DMS 273 (cell line): ENCODE measurements at regions not wholly inside any gene's neighbourhood (a gene's known extent, or its start where the extent isn't known, plus 50 kb on each side); places are given as distances from the start of the nearest gene placed in this dataset.
A peak's percentile ranks its signal among the peaks of the same experiment; 100 is the strongest.
"Not testable (repeated sequence)": the region's sequence is repeated elsewhere in the genome, so short reads cannot be mapped to it uniquely, and the experiment has no call there.

Experiments used
- DNase-seq: peaks from one replicate; lab custom pipeline; 2025; ENCODE audit not compliant: unreplicated experiment; lab: John Stamatoyannopoulos, UW

DNA sequence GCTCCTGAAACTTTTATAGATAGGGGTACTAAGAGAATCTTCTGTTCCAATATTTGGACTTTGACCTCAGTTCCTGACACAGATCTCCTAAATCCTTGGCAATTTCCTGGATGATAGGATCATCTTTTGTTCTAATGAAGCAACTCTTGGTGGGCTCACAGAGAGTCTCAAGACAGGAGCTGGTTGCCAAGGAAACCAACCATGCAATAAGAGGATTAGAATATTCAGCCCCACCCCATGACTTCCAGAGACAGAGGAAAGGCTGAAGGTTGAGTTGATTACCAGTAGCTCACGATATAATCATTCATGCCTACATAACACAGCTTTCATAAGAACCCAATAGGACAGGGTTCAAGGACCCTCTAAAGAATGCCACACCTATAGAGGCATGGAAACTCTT lies 2050.2 kb upstream of the CDH6 start:
- no peak for DNase-seq

DNA sequence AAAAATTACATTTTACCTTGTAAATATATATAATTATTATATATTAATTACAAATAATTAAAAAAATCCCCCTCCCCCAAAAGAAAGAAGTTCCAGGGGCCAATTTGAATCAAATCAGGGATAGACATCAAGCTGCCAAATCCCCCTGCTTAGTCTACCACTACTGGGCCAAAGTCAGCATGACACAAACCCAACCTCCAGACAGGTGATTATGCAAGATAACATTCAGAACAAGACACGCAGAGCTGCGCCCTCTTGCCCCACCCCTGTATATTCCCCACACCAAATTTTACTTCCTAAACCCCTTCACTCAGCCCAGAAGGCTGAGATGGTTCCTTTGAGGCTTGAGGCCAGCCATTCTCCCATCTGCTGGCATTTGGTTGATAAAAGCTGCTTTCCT lies 2059.1 kb upstream of the CDH6 start:
- DNase-seq: no peak

DNA sequence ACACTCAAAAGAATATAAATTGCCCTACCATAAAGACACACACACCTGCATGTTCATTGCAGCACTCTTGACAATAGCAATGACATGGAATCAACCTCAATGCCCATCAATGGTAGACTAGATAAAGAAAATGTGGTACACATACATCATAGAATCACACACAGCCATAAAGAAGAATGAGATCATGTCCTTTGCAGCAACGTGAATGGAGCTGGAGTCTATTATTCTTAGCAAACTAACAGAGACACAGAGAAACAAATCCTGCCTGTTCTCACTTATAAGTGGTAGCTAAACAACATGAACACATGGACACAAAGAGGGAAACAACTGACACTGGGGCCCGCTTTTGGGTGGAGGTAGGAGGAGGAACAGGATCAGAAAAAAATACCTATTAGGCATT lies 2062.2 kb upstream of the CDH6 start:
- no peak for DNase-seq

DNA sequence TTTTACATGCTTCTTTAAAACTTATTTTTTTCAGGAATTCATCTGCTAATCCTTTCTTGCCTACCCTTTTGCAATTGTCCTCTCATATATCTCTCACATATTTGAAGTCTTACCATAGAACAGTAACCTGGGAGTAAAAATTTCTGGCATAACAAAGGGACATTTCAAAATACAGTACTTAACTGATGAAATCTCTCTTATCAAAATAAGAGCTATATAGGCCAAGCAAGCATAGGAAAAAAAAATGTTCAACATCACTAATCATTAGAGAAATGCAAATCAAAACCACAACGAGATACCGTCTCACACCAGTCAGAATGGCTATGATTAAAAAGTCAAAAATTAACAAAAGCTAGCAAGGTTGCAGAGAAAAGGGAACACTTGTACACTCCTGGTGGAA lies 2062.7 kb upstream of the CDH6 start:
- DNase-seq: no peak

DNA sequence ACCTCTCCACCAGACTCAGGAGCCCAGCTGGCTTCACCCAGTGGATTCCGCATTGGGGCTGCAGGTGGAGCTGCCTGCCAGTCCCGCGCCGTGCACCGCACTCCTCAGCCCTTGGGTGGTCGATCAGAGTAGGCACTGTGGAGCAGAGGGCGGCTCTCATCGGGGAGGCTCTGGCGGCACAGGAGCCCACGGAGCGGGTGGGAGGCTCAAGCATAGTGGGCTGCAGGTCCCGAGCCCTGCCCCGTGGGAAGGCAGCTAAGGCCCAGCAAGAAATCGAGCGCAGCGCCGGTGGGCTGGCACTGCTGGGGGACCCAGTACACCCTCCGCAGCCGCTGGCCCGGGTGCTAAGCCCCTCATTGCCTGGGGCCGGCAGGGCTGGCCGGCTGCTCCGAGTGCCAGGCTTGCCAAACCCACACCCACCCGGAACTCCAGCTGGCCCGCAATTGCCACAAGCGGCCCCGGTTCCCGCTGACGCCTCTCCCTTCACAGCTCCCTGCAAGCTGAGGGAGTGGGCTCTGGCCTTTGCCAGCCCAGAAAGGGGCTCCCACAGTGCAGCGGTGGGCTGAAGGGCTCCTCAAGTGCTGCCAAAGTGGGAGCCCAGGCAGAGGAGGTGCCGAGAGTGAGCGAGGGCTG lies 2065.8 kb upstream of the CDH6 start:
- not testable (repeated sequence) for DNase-seq

DNA sequence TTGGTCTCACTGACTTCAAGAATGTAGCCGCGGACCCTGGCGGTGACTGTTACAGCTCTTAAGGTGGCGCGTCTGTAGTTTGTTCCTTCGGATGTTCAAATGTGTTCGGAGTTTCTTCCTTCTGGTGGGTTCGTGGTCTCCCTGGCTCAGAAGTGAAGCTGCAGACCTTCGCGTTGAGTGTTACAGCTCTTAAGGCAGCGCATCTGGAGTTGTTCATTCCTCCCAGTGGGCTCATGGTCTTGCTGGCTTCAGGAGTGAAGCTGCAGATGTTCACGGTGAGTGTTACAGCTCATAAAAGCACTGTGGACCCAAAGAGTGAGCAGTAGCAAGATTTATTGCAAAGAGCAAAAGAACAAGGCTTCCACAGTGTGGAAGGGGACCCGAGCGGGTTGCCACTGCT lies 2067.0 kb upstream of the CDH6 start:
- DNase-seq: not testable (repeated sequence)

DNA sequence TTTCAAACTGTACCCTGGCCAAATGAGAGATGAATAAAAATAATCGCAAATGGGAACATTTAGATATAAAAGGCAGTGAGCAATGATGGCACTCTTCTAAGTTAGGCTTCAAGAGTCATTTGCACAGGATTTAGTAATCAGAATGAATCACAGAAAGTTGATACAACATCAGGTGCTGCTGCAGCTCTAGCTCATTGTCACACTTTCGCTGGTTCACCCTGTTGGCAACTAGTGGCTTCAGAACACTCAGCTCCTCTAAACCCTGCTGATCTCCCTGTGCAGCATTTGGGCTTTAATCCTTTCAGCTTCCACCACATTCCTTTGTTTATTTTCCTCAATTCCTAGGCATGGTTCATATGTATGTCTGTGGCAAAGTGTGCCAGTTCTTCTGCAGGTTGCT lies 2071.2 kb upstream of the CDH6 start:
- no peak for DNase-seq

DNA sequence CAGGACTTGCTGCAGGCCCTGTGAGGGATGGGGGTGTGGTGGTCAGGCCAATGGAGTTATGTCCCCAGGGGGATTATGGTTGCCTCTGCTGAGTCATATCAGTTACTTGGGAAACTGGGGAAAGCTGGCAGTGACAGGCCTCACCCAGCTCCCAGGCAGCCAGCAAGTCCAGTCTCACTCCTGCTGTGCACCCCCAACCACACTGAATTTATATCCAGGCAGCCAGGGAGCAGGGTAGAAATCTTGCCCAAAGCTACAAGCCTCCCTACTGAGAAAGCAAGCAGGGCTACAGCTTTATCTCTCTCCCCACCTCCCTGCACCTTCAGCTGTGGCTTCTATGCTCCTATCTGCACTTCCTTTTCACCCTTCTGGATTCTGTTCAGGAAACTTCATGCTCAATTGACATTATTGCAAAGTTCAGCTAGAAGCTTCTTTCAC lies 2076.0 kb upstream of the CDH9 start:
- no peak for DNase-seq

DNA sequence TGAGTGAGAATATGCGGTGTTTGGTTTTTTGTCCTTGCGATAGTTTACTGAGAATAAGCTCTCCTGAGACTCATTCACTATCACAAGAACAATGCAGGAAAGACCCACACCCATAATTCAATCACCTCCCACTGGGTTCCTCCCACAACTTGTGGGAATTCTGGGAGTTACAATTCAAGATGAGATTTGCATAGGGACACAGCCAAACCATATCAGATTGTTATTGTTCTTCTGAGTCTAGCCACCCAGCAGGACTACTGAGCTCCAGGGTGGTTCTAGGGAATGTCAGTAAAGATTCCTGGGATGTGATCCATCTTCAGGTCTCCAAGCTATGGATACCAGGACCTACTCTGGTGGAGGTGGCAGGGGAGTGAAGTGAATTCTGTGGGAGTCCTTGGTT lies 2075.1 kb upstream of the CDH9 start:
- no peak for DNase-seq

DNA sequence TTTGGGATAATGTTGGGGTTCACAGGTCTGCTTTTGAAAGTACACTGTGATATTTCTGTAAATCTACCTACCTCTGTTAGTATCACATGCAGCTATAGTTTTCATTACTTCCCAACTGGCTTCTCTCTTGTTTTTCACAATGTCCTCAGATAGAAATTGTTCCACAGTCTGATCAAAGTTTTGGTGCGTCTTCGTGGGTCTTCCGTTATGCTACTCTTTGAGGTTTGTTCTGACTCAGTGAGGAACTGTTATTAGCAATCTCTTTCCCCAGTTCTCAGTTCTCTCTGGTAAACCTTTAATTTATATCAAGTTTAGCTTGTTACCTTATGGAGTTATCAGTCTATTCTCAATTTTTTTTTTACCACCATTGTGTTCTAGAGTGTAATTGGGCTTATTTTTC lies 2061.2 kb upstream of the CDH9 start:
- DNase-seq: no peak

DNA sequence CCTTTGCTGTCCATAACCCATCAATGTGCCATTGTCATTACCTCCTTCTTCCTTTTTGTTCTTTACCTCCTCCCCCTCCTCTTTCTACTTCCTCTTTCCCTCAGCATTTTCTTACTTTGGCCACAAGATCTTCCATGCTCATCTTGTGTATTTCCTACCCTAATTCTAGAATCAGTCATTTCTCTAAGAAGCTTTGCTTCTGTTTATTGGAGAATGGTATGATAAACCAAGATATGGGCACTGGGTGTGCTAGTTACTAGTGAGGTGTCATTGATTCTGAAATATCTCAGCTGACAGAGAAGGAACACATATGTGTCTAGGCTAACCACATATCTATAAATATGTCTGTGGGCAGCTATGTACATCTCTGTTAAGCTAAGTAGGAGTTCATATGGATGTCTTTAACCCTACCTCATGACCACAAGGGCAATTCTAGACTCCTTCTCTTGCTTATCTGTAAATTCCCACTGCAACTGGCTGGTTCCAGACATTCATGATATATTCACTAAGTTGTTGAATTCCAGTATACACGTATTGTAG lies 2051.3 kb upstream of the CDH9 start:
- DNase-seq: no peak

DNA sequence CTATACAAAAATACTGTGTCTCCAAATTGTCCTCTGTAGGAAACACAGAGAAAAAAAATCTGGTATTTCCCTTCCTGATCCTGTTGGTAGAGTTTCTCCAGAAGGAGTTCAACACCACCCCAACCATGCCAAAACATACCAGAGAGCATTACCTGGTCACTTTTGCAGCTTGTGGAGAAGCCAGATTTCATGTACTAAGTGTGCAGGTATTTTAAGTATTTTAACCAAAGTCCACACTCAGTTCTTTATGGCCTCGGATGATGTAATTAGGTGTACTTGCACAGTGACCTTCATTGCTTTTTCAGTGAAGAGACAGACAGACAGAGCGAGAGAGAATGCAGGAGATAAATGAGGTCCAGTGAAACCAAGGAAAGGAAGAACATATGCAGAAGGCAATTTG lies 2046.8 kb upstream of the CDH9 start:
- no peak for DNase-seq

DNA sequence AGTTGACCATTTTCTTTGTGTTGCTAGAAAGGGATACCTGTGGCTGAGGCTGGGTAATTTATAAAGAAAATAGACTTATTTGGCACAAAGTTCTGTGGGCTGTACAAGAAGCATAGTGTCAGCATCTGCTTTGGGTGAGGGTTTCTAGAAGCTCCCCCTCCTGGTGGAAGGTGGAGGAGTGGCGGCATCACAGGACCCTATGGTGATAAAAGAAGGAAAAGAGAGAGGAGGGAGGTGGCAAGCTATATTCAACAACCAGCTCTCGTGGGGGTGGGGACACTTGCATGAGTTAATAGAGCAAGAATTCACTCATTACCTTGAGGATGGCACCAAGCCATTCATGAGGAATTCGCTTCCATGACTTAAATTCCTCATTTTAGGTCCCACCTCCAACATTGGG lies 2041.4 kb upstream of the CDH9 start:
- peak; percentile 20 for DNase-seq

DNA sequence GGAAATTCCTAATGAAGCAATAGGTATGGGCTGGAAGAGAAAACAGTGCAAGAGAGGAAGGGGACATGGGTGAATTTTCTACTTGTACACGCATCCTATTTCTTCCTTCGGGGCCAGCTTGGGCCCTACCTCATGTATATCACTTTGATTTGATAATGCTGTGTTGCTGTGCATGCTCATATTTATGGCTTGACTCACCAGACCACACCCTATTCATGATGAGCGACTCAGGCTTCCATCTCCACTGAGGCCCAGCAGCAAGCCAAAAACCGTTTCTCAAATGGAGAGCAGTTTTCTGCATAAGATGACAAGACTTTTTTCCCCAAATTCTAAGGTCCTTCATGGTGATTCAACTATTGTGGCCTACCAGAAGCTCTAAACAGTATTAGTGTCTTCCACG lies 2039.1 kb upstream of the CDH9 start:
- no peak for DNase-seq

DNA sequence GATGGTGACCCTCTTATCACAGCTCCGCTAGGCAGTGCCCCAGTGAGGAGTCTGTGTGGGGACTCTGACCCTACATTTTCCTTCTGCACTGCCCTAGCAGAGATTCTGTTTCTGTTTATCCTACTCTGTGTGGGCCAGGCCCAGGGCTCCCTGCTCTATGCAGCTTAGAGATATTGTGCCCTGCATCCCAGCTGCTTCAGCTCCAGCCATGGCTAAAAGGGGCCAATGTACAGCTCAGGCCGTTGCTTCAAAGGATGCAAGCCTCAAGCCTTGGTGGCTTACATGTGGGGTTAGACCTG lies 2030.7 kb upstream of the CDH9 start:
- DNase-seq: no peak

DNA sequence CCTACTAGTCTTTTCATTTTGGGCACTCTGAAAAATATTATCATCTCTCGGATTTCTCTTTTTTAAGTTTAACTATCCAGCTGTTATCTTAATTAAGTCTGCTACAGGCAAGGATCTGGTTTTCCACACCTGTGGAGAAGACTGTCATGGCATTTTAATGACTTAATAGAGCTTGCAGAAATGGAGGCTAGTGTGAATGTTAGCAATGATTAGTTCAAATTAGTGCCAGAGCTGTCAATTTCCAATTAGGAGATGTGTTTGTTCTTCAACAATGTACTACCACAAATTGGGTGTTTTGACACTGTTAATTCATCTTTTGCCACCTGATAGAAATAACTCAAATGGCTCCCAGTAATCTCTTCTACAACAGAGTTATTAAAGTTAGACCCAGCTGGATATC lies 2023.0 kb upstream of the CDH9 start:
- no peak for DNase-seq

DNA sequence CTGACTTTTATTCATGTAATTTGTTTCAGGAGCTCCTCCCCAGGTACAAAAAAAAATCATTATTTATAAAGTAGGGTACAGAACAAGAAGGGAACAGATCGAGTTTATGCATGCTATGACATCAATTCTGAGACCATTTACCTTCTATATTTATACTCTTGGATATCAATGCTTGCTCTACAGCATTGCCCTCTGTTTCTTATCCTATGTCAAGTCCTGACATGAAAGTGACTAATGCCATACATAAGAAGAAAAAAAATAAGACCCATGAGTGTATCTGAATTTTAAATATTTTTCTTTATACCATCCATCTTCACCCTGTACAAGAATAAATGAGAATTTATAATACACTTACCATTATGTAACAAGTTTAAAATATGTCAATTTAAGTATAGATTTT lies 2016.3 kb upstream of the CDH9 start:
- no peak for DNase-seq

DNA sequence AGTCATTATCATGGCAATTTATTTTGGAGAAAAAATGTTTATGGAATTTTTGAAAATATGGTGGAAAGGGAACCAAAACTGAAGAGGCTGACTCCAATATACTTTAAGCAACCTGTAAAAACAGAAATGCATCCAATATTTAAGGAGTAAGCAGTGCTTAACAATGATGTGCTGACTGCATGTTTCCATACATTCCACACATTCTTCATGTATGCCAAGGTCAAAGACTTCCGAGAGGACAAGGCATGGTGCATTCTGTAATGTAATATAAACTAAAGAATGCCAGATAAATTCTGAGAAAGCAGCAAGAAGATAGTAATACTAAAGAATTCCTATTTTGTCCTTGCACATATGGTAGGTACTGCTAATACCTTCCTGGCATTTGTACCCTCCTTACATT lies 2015.9 kb upstream of the CDH9 start:
- no peak for DNase-seq

DNA sequence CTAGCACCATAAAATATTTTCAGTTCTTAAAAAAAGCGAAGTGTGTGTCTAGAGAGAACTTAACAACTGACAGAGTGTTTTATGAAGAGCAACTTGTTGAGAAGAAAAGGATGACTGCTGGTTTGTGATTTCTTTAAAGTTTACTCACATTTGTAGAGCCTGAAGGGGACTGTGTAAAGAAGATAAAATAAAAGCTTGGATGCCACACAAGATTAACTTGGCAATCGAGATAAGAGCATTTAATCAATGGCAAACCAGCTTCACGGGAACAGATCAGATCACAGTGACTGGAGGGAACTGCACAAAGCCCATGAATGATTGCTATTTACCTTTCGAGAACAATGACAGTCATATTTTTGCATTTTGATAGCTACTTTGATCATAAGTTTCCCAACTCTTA lies 2013.1 kb upstream of the CDH9 start:
- no peak for DNase-seq

DNA sequence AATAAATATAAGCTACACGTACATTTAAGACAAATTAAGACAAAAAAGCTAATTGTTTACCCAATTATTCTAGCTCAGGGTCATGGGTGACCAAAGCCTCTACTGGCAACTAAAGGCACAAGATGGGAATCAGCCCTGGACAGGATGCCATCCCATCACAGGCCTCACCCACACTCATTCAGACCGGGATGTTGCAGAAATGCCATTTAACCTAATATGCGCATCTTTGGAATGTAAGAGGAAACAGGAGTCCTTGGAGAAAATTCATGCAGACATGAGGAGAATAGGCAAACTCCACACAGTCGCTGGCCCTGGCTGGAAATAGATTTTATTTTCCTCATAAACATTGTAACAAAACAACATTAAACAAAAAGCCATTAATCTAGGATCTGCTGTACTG lies 2003.8 kb upstream of the CDH9 start:
- no peak for DNase-seq

DNA sequence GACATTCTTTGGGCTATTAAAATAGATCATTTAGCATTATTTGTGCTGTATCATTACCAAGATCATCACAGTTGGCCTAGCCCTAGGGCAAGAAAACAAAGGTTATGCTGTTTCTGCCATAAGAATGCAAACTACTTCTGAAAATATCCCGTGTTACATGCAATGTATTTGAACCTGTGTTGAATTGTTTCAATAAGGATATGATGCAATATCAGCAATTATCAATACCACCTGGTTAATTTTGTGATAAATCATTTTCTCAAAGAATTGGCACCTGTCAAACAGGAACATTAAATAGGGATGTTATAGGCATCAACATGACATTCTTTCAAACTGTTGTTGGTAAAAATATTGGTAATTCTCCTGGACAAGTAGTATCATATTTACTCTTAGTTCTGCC lies 2002.0 kb upstream of the CDH9 start:
- no peak for DNase-seq

DNA sequence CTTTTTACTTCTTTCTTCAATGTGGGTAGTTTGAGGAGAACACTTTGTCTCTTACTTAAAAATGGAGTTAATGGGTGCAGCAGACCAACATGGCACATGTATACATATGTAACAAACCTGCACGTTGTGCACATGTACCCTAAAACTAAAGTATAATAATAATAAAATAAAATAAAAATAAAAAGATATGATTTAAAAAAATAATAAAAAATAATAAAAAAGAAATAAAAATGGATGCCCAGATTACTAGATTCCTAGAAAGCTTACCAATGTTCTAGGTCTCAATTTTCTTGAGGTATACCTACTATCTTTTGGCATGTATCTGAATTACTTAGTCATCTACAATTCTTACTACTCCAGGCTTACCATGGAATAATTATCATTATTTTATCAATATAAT lies 2001.6 kb upstream of the CDH9 start:
- no peak for DNase-seq

DNA sequence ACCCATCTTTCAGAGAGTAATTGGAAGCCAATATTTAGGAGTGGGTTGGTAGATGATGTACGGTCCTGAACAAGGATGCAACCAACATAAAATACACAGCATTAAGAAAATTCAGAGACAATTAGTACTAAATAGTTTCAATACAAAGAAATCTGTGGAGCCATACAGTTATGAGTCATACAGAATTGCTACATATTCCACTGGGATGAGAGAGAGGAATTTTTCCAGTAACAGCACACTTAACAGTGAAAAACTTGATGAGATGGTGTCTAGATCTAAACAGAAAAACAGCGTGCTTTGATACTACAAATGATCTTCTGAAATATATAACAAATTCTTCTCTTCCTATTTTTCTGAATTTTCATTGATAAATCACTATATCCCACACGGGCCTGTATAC lies 1999.3 kb upstream of the CDH9 start:
- no peak for DNase-seq

DNA sequence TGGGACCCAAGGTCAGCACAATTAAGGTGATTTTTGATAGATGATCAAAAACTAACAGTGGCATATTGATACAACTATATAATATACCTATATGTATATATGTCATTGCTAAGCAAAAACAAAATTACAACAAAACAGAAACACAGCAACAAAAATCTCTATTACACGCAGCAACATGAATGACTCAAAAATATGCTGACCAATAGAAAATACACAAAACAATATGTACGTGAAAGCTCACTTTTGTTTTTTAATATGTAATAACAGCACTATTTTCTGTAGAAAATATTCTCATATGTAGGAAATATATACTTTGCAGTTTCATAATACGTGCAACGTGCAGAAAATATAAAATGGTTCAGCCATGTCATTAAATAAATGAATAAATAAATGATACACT lies 1985.7 kb upstream of the CDH9 start:
- no peak for DNase-seq
